ENCODE measurements at regions not wholly inside any gene's neighbourhood (a gene's known extent, or its start where the extent isn't known, plus 50 kb on each side); places are given as distances from the start of the nearest gene placed in this dataset.
"Not testable (repeated sequence)": the region's sequence is repeated elsewhere in the genome, so short reads cannot be mapped to it uniquely, and the experiment has no call there.

DNA sequence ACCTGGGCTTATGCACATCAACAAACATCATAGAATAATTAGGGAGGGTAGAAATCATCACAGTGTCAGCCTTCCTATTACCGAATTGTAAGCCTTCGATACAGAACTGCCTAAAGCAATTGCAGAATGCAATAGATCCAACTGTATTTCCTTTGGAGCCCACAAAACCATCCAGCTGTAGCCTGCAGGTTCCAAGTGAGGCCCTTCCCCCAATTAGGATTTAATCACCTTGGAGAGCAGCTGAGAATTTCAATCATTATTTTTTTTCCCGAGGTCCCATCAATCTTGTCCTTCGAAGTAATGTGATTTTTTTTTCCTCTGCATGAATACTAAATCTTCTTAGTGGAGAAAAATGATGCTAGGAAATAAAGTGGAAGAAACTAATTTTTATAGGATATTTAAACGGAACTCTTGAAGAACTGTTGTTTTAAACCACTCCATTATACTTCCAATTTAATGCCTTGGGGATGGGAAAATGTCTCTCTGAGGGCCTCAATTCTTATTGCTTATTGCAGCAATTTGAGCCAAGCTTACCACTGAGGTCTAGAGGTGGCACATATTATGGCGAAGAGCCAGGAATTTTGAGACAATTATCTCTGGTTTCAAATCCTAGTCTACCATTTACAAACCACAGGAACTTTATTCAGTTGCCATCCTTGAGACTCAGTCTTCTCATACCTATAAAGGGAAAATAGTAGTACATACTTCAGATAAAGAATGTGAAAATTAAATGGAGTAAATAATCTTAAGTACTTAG lies 953.4 kb upstream of the IGFBP7 start:
- DNase-seq: no peak

DNA sequence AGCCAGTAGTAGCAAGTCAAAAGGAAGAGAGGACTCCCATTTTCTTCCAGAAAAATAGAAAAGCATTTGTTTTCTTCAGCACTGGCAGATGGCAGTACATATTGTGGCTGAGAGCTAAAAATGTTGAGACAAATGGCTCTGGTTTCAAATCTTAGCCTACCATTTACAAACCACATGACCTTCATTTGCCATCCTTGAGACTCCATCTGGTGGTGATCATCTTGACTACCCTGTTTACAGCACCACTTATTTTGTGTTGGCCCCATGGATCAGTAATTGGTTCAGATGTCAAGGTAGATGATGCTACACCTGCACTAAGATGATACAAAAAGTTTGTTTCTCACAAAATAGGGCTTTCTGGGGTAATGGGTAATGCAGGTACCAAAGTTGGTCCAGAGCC lies 951.8 kb upstream of the IGFBP7 start:
- DNase-seq: no peak

DNA sequence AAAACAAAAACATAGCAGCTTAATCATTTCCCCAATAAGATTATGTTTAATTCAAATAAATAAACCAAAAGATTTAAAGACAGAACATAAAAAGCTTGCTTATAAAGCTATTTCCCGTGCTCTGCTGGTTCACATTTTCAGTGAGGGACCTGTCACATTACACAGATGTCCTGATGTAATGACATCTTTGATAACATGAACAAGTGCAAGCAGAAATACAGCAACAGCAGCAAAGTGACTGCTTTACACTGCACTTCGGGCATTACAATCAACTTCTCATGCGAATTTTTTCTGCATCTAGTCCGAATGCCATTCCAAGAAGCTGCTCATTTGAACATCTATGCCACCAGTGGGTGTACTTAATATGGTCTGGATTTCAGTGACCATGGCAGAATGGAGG lies 940.3 kb upstream of the IGFBP7 start:
- no peak for DNase-seq

DNA sequence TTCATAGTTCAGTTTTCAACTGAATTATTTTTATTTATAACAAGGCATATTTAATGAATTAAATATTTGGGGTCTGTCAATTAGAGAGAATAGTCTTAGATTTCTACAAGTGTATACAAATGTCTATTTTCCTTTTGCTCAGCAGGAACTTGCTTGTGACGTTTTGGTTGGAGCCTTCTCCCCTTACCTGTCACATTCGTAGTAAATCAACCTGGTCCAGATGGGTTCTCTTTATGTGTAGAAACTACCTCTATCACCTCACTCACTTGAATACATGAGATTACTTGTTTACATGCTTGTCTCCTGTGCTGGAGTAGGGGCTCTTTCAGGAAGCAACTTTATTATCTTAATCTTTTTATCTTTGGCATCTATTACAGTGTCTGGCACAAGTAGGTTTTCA lies 938.3 kb upstream of the IGFBP7 start:
- DNase-seq: no peak

DNA sequence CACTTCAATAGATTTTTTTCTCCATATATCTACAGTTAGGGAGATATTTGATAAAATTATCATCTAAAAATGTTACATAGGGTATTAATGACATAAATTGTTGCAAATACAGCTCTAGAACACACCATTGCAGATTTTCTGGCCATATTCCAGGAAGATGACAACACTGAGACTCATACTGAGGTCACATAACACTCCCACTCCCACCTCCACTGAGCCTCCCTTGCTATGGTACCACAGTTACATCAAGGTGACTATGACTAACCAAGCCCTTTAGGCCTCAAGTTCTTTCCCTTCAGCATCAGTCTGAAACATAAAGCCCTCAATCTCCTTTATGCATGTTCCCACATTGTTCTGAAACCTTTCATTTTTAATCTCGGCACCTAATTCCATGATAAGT lies 932.0 kb upstream of the IGFBP7 start:
- DNase-seq: no peak

DNA sequence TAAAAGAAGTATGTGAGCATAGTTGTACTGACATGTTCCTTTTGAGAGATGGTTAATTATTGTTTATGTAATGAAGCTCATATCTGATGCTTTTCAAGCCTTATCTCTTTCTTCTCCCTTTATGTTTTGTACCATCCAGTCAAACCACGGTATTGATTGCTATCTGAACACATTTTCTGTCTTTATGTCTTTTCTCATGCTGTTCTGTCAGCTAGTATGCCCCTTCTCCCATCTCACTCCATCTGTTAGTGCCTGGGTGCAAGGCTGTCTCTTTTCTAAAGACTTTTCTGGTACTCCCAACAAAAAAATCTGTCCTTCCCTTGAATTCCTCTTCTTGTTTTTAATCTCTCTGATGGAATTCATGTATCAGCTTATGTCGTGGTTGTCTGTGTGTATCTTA lies 883.8 kb upstream of the IGFBP7 start:
- no peak for DNase-seq

DNA sequence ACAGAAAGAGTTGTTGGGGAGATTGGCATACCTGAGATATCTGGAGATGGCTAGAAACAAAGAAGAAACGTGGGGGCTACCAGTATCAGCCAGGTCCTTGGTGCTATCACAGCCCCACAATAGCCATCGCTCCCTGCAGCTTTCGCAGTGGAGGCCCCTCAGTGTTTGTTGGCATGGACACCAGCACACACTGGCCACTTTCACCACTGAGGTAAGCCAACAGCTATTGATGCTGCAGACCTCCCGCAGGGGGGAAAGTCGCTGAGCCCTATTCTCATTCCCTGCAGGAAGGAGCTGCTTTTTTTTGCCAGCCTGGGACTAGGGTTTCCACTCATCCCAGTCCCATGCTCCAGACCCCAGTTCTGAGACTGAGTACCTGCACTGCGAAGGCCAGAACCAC lies 879.2 kb upstream of the IGFBP7 start:
- no peak for DNase-seq

DNA sequence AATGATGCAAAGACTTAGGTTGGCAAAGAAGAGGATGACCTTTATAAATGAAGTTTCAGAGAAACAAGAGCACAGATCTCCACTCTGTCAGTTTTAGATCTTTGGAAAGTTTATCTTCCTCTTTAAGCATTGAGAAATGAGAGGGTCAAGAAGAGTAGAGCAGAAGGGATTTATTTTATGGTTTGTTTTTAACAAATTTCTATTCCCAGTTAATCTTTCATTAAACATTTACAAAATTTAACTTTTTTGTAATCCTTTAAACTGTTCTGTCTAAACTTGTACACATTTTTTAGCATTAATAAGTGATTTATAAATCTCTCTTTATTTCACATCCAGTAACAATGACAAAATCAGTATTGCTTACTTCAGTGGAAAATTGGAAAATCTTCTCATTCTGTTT lies 875.0 kb upstream of the IGFBP7 start:
- DNase-seq: no peak

DNA sequence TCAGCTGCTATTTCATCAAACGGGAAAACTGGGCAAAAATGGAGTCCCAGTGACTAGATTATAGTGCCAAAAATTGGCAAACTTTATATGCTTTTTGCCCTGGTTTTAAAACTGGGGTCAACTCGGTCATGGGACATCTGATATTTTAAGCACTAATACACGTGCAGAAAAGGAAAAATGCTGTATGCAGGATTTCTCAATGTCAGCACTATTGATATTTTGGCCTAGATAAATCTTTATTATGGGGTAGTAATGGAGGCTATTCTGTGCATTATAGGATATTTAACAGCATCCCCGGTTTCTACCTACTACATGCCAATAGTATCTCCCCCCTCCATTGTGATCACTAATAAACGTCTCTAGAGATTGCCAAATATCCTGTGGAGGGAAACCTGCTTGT lies 870.9 kb upstream of the IGFBP7 start:
- no peak for DNase-seq

DNA sequence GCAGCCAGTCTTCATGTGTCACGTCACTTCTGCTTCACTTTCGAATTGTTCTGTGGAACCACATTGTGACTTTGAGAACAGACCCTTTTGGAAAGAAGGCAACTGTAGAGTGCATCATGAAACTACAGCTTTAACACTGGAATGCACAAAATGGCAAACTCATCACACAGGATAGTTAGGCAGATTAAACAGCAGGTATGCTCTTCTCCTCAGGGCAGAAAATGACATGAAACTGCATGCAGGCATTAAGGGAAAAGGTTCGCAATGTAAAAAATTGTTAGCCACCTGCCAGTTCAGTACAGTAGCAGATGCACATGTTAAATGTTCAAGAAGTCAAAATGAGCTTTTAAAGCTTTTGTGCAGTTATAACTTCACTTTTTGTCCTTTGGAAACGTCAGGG lies 864.6 kb upstream of the IGFBP7 start:
- DNase-seq: no peak

DNA sequence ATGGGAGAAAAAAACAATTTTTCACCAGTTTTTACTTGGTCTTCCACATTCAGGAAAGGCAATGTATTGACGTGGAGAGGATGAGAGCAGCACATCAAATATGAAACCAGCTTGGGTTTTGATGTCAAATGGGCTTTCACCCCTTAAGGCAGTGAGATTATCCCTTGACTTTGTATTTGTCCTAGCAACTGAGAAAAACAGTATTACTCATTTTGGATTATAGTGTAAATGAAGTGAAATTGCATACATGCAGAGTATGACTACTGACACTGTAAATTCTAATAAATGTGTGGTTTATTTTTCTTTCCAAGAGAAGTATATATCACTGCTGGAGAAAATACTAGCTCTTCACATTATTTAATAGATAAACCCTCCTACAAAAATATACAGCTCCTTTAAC lies 863.6 kb upstream of the IGFBP7 start:
- no peak for DNase-seq

DNA sequence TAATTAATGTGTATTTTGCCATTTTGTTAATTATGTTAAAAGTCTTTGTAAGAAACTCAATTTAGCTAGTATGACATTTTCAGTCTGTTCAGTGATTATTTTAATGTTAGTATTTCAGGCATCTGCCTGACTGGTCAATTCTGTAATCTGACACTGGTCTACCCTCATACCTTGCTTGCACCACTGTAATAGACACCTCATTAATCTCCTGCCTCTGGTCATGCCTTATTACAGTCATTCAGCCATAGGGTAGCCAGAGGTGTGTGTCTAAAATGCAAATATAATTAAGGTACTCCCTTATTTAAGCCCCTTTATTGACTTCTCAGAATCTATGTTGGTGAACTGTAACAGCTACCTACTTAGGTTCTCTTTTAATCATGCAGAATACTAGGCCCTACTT lies 861.1 kb upstream of the IGFBP7 start:
- DNase-seq: no peak

DNA sequence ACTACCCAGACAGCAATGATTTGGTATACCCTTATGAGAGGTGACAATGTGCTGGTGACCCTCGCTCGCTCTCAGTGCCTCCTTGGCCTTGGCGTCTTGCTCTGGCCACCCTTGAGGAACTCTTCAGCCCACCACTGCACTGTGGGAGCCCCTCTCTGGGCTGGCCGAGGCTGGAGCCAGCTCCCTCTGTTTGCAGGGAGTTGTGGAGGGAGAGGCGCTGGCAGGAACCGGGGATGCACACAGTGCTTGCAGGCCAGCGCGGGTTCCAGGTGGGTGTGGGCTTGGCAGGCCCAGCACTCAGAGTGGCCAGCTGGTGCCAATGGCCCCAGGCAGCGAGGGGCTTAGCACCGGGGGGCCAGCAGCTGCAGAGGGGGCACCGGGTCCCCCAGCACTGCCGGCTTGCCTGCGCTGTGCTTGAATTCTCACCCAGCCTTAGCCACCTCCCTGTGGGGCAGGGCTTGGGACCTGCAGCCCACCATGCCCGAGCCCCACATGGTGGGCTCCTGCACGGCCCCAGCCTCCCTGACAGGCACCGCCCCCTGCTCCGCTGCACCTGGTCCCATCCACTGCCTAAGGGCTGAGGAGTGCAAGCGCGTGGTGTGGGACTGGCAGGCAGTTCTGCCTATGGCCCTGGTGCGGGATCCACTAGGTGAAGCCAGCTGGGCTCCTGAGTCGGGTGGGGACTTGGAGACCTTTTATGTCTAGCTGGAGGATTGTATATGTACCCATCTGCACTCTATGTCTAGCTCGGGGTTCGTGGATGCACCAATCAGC lies 857.0 kb upstream of the IGFBP7 start:
- DNase-seq: no peak

DNA sequence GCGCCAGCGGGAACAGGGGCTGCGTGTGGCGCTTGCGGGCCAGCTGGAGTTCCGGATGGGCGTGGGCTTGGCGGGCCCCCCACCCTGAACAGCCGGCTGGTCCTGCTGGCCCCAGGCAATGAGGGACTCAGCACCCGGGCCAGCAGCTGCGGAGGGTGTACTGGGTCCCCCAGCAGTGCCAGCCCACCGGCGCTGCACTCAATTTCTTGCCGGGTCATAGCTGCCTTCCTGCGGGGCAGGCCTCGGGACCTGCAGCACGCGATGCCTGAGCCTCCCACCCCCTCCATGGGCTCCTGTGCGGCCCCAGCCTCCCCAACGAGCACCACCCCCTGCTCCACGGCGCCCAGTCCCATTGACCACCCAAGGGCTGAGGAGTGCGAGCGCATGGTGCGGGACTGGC lies 855.2 kb upstream of the IGFBP7 start:
- not testable (repeated sequence) for DNase-seq

DNA sequence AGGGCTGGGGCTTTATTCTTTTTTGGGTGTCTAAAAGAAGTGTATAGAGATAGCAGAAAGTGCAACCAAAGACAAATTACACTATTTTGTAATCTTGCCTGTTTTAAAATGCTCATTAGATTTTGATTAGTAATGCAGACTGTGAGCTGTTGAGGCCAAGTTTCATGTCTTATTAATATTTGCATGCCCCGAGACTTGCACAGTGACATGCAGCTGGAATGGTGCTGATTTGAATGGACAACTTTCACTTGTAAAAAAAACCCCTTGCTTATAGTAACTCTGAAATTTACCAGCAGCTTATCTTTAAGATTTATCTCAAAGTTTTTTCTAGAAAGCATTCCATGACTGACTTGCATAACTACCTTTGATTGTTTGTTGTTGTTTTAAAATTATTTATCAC lies 835.1 kb upstream of the IGFBP7 start:
- DNase-seq: no peak

DNA sequence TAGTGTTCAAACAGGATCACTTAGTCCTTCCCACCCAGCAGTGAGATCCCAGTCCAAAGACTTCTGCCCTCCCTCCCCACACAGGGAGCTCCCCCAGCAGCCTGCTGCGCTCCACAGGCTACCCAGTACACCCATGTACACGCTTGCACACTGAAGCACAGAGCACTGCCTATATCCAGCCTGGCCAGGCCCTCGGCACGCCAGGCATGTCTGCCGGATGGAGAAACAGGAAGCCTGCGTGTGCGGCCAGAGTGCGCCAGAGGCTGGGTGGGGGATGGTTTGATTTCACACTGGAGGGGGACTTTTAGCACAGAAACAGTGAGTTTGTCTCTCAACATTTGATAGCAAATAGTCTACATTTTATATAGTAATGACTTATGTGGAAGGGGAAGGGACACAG lies 833.5 kb upstream of the IGFBP7 start:
- peak in 1 of 14 donors; percentile 2 for DNase-seq

DNA sequence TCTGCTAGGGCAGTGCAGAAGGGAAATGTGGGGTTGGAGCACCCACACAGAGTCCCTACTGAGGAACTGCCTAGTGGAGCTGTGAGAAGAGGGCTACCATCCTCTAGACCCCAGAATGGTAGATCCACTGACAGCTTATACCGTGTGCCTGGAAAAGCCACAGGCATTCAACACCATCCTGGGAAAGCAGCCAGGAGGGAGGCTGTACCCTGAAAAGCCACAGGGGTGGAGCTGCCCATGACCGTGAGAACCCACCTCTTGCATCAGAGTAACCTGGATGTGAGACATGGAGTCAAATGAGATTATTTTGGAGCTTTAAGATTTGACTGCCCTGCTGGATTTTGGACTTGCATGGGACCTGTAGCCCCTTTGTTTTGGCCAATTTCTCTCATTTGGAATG lies 827.1 kb upstream of the IGFBP7 start:
- DNase-seq: not testable (repeated sequence)

DNA sequence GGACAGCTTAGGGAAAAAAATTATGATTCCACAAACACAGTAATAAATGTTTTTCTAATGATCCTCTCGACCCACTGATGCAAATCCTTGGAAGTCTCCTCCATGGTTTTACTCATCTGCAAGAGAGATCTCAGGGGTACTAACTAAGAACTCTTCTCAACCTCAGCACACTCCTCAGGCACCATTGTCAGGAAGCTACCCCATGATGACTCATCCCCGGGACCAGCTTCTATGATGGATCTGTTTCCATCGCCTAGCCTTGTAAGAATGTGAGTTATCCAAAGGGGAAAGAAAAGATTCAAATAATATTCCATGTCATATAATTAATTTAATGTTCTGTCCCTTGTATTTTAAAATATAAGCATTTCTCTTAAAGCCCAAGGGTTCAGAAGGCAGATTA lies 816.1 kb upstream of the IGFBP7 start:
- DNase-seq: no peak

DNA sequence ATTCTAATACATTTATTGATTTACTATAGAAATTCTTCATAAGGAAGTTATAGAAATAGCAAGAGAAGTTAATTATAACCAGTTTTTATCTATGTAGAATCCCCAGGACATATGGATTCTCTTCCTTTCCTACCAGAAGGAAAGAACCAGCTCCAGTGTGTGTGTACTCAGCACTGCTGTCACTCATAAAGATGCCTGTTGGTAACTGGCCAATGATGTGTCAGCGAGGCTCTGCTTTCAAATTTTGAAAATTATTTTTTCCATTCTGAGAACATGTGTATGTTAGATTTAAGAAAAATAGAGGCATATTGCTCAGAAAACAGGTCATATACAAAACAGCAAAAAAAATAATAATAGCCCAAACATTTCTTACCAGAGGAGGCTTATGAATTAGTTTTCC lies 814.8 kb upstream of the IGFBP7 start:
- DNase-seq: no peak

DNA sequence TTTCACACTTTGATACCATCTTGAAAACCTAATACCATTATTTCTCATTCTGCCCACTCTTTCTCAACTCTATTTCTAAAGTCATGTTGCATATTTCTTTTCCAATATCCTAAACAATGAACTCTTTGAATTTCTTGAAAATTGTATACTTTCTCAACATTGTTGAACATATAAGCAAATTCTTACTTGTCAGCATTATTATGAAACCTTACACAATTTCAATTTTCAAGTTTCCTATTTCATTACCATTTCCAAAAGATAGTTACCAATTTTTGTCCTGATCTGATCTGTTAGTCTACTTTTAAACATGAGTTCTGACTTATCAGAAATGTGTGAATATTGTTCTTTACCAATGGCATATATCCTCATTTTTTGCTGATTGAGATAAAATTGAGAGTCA lies 806.3 kb upstream of the IGFBP7 start:
- no peak for DNase-seq

DNA sequence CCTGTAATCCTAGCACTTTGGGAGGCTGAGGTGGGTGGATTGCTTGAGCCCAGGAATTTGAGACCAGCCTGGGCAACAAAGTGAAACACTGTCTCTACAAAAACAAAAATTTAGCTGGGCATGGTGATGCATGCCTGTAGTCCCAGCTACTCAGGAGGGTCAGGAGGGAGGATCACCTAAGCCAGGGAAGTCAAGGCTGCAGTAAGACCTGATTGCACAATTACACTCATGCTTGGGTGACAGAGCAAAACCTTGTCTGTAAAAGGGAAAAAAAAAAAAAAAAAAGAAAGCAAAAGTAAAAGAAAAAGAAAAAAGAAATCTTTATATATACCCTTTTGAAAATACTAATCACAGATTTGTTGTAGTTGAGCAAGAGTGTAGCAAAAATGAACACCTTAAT lies 801.0 kb upstream of the IGFBP7 start:
- DNase-seq: no peak

DNA sequence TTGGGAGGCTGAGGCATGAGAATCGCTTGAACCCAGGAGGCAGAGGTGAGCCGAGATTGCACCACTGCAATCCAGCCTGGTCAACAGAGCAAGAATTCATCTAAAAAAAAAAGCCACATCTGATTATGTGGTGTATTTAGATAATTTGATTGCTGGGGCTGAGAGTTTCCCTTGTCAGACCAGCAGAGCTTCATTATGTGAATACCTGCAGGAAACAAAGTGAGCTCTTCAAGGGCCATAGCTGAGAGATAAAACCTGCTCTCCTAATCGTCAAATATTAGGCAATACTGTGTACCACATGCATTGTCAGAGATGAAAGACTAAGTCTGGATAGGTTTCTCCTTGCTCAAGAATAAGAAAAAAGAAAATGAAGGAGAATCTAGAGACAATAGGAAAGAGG lies 800.0 kb upstream of the IGFBP7 start:
- no peak for DNase-seq

DNA sequence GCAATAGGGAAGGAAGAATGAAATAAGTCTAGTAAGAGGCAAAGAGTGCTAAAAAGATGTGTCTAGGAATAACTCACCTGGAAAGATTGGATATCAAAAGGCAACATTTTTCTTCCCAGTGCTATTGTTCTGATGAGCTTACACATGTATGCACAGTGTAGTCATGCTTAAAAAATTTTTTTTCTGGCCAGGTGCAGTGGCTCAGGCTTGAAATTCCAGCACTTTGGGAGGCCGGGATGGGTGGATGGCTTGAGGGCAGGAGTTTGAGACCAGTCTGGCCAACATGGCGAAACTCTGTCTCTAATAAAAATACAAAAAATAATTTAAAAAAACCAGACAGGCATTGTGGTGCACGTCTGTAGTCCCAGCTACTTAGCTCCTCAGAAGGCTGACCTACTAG lies 795.8 kb upstream of the IGFBP7 start:
- no peak for DNase-seq

DNA sequence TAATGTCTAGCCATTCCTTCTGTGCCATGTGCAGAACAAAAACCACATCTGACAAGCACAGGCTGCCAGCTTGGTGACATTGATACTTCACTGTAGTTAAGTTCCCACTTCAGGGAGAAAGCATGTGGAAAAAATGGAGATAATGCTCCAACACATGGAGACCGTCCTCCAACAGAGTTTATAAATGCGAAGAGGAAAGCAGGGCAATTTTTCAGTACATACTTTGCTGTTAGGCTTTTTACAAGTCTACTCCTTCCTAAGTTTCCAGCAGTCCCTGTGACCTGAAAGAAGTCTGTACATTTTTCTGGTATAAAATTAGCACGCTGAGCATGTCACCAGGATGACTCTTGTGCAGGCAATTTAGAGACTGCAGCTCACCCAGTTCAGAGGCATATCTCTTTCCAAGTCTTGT lies 766.9 kb upstream of the IGFBP7 start:
- no peak for DNase-seq

Data from C1 segment of cervical spinal cord (tissue), 14 donors.